Hematopoietic multipotent progenitor cell treated with erythropoietin and hydrocortisone succinate and interleukin-3 and kit ligand, for 6 days (in vitro differentiated cells): ENCODE measurements at regions not wholly inside any gene's neighbourhood (a gene's known extent, or its start where the extent isn't known, plus 50 kb on each side); places are given as distances from the start of the nearest gene placed in this dataset.
A peak's percentile ranks its signal among the peaks of the same experiment; 100 is the strongest.

Experiments
- DNase-seq: peaks from one replicate; pipeline ENCODE4 v3.0.0-alpha.2; 2015

DNA sequence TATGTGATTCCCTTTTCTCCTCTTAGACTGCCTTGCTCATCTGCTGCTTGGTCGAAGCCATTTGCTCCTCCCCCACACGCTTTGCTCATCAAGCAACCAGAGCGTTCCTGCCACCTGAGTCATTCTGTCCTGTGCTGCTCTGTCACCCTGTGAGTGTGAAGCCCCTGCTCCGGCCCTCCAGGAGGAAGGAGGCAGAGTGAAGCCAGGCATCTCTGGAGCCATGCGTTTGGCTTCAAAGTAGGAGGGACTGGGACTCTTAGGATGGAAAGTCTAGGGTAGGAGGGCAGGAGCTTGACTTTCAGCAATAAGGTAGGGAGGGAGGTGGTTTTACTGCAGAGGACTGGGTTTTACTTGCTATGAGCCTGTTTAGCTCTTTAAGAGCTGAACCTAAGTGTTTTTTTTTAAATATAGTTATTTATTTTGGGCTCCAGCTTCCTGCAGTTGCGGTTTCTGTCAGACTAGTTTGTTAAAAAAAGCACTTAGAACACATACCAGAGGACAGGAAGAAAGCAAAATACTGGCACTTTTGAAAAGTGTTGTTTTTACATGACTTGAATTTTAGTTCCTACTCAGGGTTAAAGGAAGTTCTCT lies 63.6 kb downstream of the SPINK2 start:
- DNase-seq, result peak; percentile 26

DNA sequence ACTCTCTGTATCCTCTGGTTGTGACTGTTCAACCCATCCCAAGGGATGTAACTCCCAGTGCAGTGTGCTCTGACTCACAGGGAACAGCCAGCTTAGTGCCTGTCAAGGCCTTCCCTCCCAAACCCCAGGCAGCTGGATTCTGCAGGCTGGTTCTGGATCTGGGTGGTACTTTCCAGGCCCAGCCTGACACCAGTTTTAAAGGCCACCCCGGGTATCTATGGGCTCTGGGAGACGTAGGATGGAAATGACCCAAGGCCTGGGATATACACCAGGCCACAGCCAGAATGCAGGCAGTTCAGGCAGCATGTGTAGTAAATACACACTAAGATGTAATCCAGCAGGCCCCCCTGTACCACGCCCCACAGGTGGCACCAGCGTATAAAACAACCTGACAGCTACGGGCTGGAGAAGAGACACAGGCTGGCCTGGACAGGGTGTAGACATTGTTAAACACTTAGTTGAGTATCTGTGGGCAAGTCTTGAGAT lies 64.2 kb downstream of the SPINK2 start:
- DNase-seq, result no peak

DNA sequence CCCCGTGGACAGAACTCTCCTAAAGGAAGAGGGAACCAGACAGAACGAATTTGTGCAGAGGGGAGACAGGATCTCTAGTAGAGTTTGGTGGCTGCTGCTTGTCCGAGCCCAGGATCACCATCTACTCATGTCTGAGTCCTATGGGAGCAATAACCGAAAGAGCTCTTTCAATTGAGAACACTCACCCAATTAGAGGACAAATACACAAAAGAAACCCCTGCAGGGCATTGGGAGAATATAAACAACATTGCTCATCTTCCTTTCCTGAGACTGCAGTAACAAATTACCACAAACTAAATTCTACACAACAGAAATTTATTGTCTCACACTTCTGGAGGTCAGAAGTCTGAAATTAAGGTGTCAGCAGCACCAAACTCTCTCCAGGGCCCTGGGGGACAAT lies 65.6 kb downstream of the SPINK2 start:
- no peak for DNase-seq

DNA sequence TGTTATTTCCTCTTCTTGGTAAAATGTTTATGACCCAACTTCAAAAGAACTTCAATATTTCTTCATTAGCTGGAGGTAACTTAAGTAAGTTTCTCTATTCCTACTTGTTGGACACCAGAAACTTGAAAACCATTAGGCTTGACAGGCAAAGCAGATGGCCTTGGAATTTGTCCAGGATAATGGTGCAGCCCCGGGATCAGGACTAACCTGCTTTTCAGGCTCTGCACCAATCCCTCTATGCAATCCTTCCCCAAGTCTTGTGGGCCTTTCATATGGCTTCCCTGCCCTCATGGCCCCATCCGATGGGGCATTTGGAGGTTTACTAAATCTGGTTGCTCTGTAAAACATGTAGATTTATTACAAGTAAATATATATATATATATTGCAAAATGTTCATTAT lies 68.5 kb downstream of the SPINK2 start:
- no peak for DNase-seq

DNA sequence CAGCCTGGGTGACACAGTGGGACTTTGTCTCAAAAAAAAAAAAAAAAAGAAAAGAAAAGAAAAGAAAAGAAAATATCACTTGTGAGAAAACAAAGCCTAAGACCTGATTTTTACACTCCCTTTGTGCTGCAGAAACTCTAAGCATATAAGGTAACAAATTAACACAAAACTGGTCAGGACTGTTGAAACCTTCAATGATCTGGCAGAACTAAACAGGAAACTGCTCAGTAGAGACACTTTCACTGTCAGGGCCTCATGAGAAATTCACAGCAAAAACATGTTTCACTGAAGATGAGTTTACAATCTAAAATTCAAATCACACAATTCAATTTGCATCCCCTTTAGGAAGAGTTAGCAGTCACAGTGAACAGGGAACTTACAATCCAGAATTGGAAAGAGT lies 69.1 kb upstream of the HOPX start:
- no peak for DNase-seq

DNA sequence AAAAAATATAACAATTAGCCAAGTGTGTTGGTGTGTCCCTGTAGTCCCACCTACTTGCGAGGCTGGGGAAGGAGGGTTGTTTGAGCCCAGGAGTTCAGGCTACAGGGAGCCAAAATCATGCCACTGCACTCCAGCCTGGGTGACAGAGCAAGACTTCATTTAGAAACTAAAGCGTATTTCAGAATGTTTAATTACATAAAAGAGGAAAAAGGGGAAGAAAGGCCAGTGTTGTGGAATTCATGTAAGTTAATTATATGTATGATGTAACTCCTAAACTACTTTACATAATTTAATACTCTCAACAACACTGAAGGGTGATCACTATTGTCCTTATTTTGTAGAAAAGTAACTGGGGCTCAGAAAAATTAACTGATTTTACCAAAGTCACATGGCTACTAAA lies 67.2 kb upstream of the HOPX start:
- no peak for DNase-seq

DNA sequence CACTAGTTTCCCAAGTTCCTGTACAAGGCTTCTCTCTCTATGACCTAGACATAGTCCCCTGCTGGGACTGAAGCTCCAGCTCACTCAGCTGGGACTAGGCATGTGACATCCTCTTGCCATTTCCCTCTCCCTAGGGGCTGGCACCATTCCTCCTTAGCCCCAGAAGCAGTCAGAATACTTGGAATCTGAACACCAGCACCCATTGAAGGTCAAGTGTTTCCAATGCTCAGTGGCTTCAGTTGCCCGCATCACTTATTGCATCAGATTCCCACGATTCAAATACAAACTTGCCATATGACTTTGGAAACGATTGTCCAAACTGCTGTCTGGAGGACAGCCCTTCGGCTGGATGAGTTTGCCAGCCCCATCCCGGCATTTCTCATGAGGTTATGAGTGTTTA lies 65.5 kb upstream of the HOPX start:
- no peak for DNase-seq

DNA sequence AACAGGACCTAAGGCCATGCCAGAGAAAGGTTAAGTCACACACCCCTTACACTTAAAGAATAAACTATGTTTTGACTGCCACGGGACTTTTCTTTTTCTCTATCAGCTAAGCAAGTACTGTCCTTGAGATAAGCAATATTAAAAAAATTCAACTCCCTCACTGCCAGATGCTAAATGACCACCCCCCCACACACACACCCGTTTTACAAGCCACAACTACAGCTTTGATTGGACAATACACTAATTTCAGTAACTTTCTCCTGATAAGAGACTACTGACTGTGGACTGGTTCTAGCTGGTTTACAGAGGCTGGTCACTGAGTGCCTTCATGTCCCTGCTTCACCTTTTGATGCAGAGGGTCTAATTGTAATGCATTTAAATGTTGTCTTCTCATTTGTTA lies 63.9 kb upstream of the HOPX start:
- DNase-seq, result peak; percentile 18

DNA sequence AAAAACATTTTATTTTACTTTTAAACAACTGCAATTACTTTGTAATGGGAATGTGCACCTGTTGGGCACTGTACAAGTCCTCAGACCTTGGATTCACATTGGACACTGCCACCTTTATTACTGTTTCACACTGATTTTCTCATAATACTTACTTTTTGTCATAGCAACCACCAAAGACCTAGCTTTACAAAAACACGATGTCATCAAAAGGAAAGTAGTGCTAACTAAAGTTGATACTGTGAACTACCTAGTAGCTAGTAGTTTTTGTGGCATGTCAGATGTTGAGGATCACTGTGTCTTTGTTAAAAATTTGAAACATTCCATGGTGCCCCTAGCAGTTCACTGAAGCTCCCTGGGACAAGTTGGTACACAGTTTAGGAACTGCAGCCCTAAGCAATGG lies 62.9 kb upstream of the HOPX start:
- DNase-seq, result no peak

DNA sequence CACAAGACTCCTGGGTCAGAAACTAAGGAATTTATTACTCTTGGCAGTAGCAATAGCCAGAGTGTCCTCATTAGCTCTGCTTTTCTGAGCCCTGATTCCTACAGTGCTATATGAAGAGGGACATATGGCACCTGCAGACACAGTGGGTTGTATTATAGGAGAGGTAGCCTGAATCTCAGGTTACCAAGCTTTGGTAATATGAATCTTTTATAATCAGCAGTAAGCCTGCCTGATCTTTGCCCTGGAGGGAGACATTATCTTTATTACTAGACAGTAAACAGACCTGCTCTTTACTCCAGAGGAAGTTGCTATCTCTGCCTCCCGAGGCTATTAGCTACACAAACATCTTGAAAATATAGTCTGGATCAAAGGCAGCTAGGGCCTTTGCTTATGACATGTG lies 62.5 kb upstream of the HOPX start:
- no peak for DNase-seq

DNA sequence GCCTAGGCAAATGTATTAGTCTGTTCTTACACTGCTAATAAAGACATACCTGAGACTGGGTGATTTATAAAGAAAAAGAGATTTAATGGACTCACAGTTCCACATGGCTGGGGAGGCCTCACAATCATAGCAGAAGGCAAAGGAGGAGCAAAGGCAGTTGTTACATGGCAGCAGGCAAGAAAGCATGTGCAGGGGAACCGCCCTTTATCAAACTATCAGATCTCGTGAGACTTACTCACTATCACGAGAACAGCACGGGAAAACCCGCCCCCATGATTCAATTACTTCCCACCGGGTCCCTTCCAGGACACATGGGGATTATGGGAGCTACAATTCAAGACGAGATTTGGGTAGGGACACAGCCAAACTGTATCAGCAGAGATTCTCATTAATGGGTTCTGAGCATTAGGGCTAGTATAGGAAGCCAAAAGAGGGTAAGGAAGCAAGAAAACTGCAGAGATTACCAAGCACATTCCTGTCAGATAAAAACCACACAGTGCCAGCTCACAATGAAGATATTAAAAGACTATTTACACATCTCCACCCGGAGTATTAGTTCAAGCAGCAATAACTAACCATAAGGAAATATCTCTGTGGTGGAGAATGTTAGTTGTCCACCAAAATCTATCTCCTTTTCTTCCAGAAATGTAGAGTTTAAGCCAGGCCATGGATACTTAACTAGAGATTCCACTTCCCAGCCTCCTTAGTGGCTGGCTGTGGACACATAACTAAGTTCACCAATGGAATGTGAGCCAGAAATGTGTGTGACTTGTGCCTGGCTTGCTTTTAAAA lies 61.2 kb upstream of the HOPX start:
- DNase-seq, result no peak

DNA sequence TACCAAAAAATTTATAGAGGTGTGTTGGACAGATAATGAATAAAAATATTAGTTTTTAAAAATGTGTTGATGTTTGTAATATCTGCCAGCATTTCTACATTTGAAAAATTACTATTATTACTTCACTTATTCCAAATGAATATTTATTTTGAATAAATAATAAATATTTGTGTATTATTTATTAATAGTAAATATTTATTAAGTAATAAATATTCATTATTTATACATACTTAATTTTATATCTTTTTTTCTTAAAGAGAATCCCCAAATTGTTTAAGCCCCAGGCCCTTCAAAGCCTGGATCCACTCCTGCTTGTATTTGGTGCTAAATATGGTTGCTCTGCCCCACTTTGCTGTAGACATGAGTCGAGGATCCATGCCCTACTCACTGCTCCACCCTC lies 60.5 kb upstream of the HOPX start:
- no peak for DNase-seq

DNA sequence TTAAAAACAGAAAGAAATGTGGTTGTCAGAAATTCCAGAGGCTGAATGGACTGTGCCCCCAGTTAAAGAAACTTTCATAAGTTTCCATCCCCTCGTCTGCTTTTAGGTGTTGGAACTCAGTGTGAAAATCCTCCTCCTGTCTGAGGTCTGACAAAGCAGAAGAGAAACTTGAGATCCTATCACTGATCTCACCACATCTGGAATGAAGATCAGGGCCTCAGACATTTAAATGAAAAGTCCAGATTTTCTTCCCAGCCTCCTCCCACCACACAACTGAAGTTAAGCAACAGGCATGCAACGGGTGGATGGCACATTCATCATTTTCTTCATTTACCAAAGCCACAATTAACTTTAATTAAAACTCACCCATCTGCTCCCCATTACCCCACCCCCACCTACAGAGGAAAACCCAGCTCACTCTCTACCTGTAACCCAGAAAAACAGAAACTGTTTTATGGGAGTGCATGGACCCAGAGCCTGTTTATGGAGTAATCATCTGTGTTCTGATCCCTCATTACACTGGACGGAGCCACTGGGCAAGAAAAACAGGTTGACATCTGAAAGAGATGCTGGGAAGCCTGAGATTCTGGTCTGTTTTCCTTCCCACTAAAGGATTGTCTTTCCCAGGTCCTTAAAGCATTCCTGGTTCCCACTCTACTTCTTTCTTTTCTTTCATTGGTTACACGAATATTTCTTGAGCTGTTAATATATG lies 58.1 kb upstream of the HOPX start:
- DNase-seq, result no peak

DNA sequence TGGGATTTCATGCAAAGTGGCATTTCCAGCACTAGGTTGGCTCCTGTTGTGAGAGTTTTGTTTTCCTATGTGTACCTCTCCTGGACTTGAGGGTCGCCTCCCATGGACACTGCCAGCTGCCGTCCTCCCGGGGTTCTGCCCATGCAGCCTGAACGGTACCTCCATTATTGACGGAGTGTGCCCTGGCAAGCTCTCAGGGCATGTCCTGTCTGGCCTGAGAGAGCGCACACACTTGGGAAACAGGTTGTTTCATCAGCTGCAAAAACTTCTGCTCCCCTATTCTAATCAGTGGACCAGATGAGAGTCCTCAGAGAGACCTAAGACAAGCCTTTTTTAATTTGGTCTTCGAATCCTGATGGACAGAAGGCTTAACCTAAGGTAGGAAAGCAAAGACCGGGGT lies 56.6 kb upstream of the HOPX start:
- DNase-seq, result no peak

DNA sequence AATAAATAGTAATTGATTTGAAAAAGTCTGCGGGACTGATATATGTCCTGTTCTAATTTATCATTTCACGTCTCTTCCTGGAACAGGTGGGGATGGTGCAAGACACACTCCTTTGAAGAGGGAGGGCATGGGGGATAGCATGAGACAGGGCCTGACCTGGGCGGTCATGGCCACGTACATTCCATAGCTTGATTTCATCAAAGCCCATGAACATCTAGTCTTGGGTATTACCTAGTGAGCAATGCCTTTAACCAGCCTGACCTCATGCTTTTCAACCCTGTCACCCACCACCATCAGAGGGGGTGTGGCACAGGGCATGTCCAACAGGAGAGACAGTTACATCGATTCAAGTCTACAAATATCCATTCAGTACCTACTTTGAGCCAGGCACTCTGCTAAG lies 52.3 kb upstream of the HOPX start:
- DNase-seq, result no peak

DNA sequence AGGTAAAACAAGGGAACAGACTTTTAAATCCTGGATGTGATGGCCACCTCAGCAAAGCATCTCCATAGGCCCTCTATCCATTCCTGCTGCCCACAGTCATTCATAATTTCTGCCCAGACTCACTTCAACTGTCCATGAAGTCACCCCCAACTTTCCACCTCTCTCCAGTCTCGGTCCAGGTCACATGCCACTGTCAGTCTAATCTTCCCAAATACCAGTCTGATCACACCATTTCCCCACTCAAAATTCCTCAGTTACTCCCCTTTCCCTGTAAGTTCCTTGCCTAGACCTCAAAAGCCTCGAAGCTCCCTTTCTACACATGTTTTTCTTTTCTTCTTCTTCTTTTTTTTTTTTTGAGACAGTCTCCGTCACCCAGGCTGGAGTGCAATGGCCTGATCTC lies 51.2 kb upstream of the HOPX start:
- no peak for DNase-seq

DNA sequence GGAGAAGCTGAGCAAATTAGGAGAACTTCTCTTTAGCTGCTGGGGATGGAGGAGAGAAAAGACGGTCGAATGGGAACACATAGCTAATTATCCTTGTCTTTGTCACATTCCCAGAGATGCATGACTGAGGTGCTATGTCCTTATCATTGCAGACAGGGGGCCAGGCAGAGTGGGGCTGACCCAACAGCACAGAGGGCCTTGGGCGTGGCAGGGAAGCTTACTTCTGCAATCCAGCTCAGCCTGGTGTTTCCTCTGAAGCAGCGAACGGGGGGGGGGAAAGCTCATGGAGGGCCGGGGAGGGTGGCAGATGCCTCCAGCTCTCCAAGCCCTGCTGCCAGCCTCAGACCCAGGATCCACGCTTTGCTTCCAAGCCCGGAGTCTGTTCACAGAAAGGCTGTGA lies 50.8 kb upstream of the HOPX start:
- peak; percentile 79 for DNase-seq
